ENCODE measurements at regions not wholly inside any gene's neighbourhood (a gene's known extent, or its start where the extent isn't known, plus 50 kb on each side); places are given as distances from the start of the nearest gene placed in this dataset.

DNA sequence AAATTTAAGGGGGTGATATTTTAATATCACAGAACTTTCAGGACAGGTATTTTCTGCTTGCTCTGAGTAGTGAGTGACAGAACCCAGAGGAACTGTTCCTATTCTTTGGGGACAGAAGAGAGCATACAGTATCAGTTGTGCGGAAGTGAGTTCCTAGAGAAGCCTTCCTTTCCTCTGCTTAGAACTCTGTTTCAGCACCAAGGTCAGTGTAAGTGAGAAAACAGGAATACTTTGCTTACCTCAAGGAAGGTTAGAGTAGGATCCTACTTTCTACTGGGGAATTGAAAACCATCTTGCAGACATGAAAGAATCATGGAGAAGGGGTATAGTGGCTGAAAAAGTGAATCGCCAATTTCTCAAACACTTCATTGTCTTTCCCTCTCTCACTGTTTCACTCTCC, 542.4 kb downstream of the SQOR start:
- intact Hi-C loops (cut with micrococcal nuclease; ENCODE audit: unreplicated experiment) (no loop called here), in situ Hi-C loops (cut with HindIII; ENCODE audit: extremely low pct_ligation_motif_present, low pct_unique_long_range_greater_than_20kb) (no loop called here)
- no peak for ATAC-seq
- H3K27me3 ChIP-seq (ENCODE audit: control insufficient read depth in 1 of 2, insufficient read depth in 2 of 2, low read length in 2 of 2), result no peaks in the 10 kb centered on the region
- DNase-seq (ENCODE audit: low spot score), result no peak
- no peak overlapping the region for H2AFZ ChIP-seq (ENCODE audit: low read length)
- no peak overlapping the region for H3K4me2 ChIP-seq (ENCODE audit: low read depth, low read length)
- no peaks in the 10 kb centered on the region for H3K36me3 ChIP-seq (replicated peaks in 1 of 2; ENCODE audit: control insufficient read depth in 1 of 2, insufficient read depth in 2 of 2, low read length in 2 of 2)
- H3K4me3 ChIP-seq (replicated peaks in 1 of 3; ENCODE audit: insufficient read depth in 1 of 3, low read depth in 2 of 3, low read length in 3 of 3), result no peak overlapping the region
- no peak overlapping the region for H3K27ac ChIP-seq (ENCODE audit: extremely low read length, insufficient read depth, low read length)
- ChIA-PET POLR2A (no interaction called here), CTCF (ENCODE audit: low intra/inter-chr PET ratio, low total read pairs) (no interaction called here)
- H3K79me2 ChIP-seq (ENCODE audit: insufficient read depth, low read length), result no peaks in the 10 kb centered on the region
- no peaks in the 10 kb centered on the region for H4K20me1 ChIP-seq (ENCODE audit: insufficient read depth, low read length)
- no TSS peak for BruUV-seq (replicated peaks)
- FAIRE-seq, result no peak
- 19% methylated on average over 2 of the region's 2 CpGs for WGBS (ENCODE audit: low lambda C conversion rate)
- peaks cover 95% of the 10 kb centered on the region for H3K9me3 ChIP-seq (ENCODE audit: low read length)
- no peak overlapping the region for H3K9ac ChIP-seq (ENCODE audit: insufficient read depth, low read depth, low read length)
- H3K4me1 ChIP-seq (ENCODE audit: insufficient read depth, low read length), result no peaks in the 10 kb centered on the region
- TF ChIP-seq, protein P1, sequence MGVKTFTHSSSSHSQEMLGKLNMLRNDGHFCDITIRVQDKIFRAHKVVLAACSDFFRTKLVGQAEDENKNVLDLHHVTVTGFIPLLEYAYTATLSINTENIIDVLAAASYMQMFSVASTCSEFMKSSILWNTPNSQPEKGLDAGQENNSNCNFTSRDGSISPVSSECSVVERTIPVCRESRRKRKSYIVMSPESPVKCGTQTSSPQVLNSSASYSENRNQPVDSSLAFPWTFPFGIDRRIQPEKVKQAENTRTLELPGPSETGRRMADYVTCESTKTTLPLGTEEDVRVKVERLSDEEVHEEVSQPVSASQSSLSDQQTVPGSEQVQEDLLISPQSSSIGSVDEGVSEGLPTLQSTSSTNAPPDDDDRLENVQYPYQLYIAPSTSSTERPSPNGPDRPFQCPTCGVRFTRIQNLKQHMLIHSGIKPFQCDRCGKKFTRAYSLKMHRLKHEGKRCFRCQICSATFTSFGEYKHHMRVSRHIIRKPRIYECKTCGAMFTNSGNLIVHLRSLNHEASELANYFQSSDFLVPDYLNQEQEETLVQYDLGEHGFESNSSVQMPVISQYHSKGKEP (CRISPR knock-in tag; IDR thresholded peaks at IDR 0.05), result no peak
- TF ChIP-seq, protein P2, sequence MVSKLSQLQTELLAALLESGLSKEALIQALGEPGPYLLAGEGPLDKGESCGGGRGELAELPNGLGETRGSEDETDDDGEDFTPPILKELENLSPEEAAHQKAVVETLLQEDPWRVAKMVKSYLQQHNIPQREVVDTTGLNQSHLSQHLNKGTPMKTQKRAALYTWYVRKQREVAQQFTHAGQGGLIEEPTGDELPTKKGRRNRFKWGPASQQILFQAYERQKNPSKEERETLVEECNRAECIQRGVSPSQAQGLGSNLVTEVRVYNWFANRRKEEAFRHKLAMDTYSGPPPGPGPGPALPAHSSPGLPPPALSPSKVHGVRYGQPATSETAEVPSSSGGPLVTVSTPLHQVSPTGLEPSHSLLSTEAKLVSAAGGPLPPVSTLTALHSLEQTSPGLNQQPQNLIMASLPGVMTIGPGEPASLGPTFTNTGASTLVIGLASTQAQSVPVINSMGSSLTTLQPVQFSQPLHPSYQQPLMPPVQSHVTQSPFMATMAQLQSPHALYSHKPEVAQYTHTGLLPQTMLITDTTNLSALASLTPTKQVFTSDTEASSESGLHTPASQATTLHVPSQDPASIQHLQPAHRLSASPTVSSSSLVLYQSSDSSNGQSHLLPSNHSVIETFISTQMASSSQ (IDR thresholded peaks at IDR 0.05; ENCODE audit: low read depth), result no peak
- TF ChIP-seq, protein P2 (CRISPR knock-in tag; IDR thresholded peaks at IDR 0.05; ENCODE audit: borderline replicate concordance), result no peak
- TF ChIP-seq SP1 (IDR thresholded peaks at IDR 0.05) (no peak), SP1 (CRISPR knock-in tag; IDR thresholded peaks at IDR 0.05) (no peak), RARG (CRISPR knock-in tag; IDR thresholded peaks at IDR 0.05; ENCODE audit: low read depth) (no peak), JARID2 (CRISPR knock-in tag; IDR thresholded peaks at IDR 0.05; ENCODE audit: insufficient replicate concordance) (no peak), ZNF430 (CRISPR knock-in tag; IDR thresholded peaks at IDR 0.05) (no peak), HCFC1 (IDR thresholded peaks at IDR 0.05; ENCODE audit: low read depth, low read length) (no peak), IKZF1 (IDR thresholded peaks at IDR 0.05) (no peak), MED1 (CRISPR knock-in tag; IDR thresholded peaks at IDR 0.05) (no peak), ZNF33A (CRISPR knock-in tag; IDR thresholded peaks at IDR 0.05; ENCODE audit: borderline replicate concordance) (no peak), ISX (CRISPR knock-in tag; conservative IDR thresholded peaks at IDR 0.05) (no peak), ZBTB1 (CRISPR knock-in tag; IDR thresholded peaks at IDR 0.05; ENCODE audit: borderline replicate concordance) (no peak), THYN1 (CRISPR knock-in tag; IDR thresholded peaks at IDR 0.05; ENCODE audit: borderline replicate concordance, low read depth) (no peak), SRF (IDR thresholded peaks at IDR 0.05; ENCODE audit: low read depth, low read length) (no peak), ZNF678 (CRISPR knock-in tag; IDR thresholded peaks at IDR 0.05) (no peak), ZNF660 (CRISPR knock-in tag; IDR thresholded peaks at IDR 0.05; ENCODE audit: borderline replicate concordance, low read depth) (no peak)
- TF ChIP-seq, protein P3, sequence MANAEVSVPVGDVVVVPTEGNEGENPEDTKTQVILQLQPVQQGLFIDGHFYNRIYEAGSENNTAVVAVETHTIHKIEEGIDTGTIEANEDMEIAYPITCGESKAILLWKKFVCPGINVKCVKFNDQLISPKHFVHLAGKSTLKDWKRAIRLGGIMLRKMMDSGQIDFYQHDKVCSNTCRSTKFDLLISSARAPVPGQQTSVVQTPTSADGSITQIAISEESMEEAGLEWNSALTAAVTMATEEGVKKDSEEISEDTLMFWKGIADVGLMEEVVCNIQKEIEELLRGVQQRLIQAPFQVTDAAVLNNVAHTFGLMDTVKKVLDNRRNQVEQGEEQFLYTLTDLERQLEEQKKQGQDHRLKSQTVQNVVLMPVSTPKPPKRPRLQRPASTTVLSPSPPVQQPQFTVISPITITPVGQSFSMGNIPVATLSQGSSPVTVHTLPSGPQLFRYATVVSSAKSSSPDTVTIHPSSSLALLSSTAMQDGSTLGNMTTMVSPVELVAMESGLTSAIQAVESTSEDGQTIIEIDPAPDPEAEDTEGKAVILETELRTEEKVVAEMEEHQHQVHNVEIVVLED (CRISPR knock-in tag; IDR thresholded peaks at IDR 0.05; ENCODE audit: borderline replicate concordance), result no peak
- TF ChIP-seq, protein P4, sequence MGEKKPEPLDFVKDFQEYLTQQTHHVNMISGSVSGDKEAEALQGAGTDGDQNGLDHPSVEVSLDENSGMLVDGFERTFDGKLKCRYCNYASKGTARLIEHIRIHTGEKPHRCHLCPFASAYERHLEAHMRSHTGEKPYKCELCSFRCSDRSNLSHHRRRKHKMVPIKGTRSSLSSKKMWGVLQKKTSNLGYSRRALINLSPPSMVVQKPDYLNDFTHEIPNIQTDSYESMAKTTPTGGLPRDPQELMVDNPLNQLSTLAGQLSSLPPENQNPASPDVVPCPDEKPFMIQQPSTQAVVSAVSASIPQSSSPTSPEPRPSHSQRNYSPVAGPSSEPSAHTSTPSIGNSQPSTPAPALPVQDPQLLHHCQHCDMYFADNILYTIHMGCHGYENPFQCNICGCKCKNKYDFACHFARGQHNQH (CRISPR knock-in tag; IDR thresholded peaks at IDR 0.05), result no peak
